Caco-2 (cell line): ENCODE measurements at regions not wholly inside any gene's neighbourhood (a gene's known extent, or its start where the extent isn't known, plus 50 kb on each side); places are given as distances from the start of the nearest gene placed in this dataset.

Experiments used
- BruUV-seq: library from RNA; stranded (reverse); fragments of 400-500 nt; replicated peaks from 2 replicates; lab custom pipeline; 2021; lab: Mats Ljungman, UMichigan
- CTCF ChIA-PET: fragments of 300-600 bp; sonication (Branson Sonifier 250); formaldehyde crosslinking; loops from one replicate; lab custom pipeline; 2022; ENCODE audit warnings: antibody characterized with exemption; lab: Charles Lee
- POLR2A ChIA-PET: fragments of 300-600 bp; sonication (Branson Sonifier 250); formaldehyde crosslinking; loops from one replicate; lab custom pipeline; 2022; ENCODE audit warnings: antibody characterized with exemption; lab: Charles Lee
- DNase-seq, 2 experiments: peaks; one replicate each; pipeline versions ENCODE4 v3.0.0 to v3.0.0-alpha.2; 2020 to 2022
- H3K27me3 ChIP-seq: replicated peaks from 2 replicates; pipeline ENCODE4 v1.6.0; 2011; ENCODE audit warnings: low read length; ENCODE audit not compliant: control insufficient read depth, insufficient read depth
- H3K36me3 ChIP-seq: 2 replicates; pipeline ENCODE4 v1.5.1; 2011; ENCODE audit warnings: low read length; ENCODE audit not compliant: control insufficient read depth, insufficient read depth
- H3K4me1 ChIP-seq: fragments of 250-450 bp; sonication (Bioruptor Pico); 2 replicates; pipeline ENCODE4 v1.5.1; 2020; ENCODE audit warnings: mild to moderate bottlenecking
- H3K4me3 ChIP-seq: 2 replicates; pipeline ENCODE4 v1.5.1; 2011; ENCODE audit warnings: low read depth, mild to moderate bottlenecking, control low read depth, low read length
- H3K9me3 ChIP-seq: fragments of 250-450 bp; sonication (Bioruptor Pico); 2 replicates; pipeline ENCODE4 v1.5.1; 2020; ENCODE audit warnings: mild to moderate bottlenecking, moderate library complexity
- H3K27ac Mint-ChIP-seq: one replicate; pipeline ENCODE4 v1.8.0; 2022; ENCODE audit warnings: mixed read lengths; ENCODE audit not compliant: unreplicated experiment
- H3K27me3 Mint-ChIP-seq: one replicate; pipeline ENCODE4 v1.8.0; 2022; ENCODE audit warnings: mixed read lengths; ENCODE audit not compliant: insufficient read depth, unreplicated experiment
- H3K36me3 Mint-ChIP-seq: one replicate; pipeline ENCODE4 v1.8.0; 2022; ENCODE audit warnings: mild to moderate bottlenecking, mixed read lengths; ENCODE audit not compliant: insufficient read depth, unreplicated experiment
- H3K4me1 Mint-ChIP-seq: one replicate; pipeline ENCODE4 v1.8.0; 2022; ENCODE audit warnings: low read depth, mixed read lengths; ENCODE audit not compliant: unreplicated experiment
- H3K4me3 Mint-ChIP-seq: one replicate; pipeline ENCODE4 v1.8.0; 2022; ENCODE audit warnings: mild to moderate bottlenecking, moderate library complexity, mixed read lengths; ENCODE audit not compliant: unreplicated experiment
- H3K9me3 Mint-ChIP-seq: one replicate; pipeline ENCODE4 v1.8.0; 2022; ENCODE audit warnings: mixed read lengths; ENCODE audit not compliant: unreplicated experiment
- CTCF ChIP-seq, 2 experiments: fragments of 200-600 bp in 1 of 2; IDR thresholded peaks; 1 replicate in 1 of 2; 2 replicates in 1 of 2; pipeline versions ENCODE4 v1.5.1 to v1.8.0; 2011 to 2022; ENCODE audit warnings: antibody characterized with exemption in 1 of 2, control low read depth in 1 of 2, inconsistent platforms in 1 of 2, low read depth in 1 of 2, low read length in 1 of 2, mild to moderate bottlenecking in 1 of 2, moderate library complexity in 1 of 2; ENCODE audit not compliant: insufficient read depth in 1 of 2, severe bottlenecking in 1 of 2, unreplicated experiment in 1 of 2
- intact Hi-C: fragments of 100-400 bp; cut with micrococcal nuclease; formaldehyde crosslinking; loops from one replicate; pipeline ENCODE4 v1.10.0; 2022; ENCODE audit not compliant: unreplicated experiment

- no peaks in the 10 kb centered on the region for H3K4me1 Mint-ChIP-seq
- no peak for TF ChIP-seq CTCF (IDR thresholded peaks at IDR 0.05; ENCODE audit: insufficient read depth in 1 of 2, low read depth in 1 of 2, low read length in 1 of 2, severe bottlenecking in 1 of 2, unreplicated experiment in 1 of 2)
- H3K4me3 Mint-ChIP-seq = no peak overlapping the region
- peaks cover 24% of the 10 kb centered on the region for H3K27me3 Mint-ChIP-seq
- ChIA-PET CTCF (no interaction called here), POLR2A (no interaction called here)
- DNase-seq = no peak
- peaks cover 9% of the 10 kb centered on the region for H3K9me3 Mint-ChIP-seq
- Histone ChIP-seq H3K4me1 (no peaks in the 10 kb centered on the region), H3K9me3 (no peaks in the 10 kb centered on the region), H3K36me3 (no peaks in the 10 kb centered on the region), H3K27me3 (no peaks in the 10 kb centered on the region), H3K4me3 (no peak overlapping the region)
- BruUV-seq = no TSS peak
- H3K36me3 Mint-ChIP-seq = no peaks in the 10 kb centered on the region
- intact Hi-C loops = no loop called here
- no peak overlapping the region for H3K27ac Mint-ChIP-seq
These were observed 611.4 kb upstream of the CDH5 start for GRCh38 chr16:65754820-65755691.

GRCh38 chr16:65752522-65752844 is 614.0 kb upstream of the CDH5 start:
- Histone ChIP-seq H3K36me3 (no peaks in the 10 kb centered on the region), H3K27me3 (no peaks in the 10 kb centered on the region), H3K4me3 (no peak overlapping the region), H3K9me3 (no peaks in the 10 kb centered on the region), H3K4me1 (no peaks in the 10 kb centered on the region)
- intact Hi-C loops = no loop called here
- no peak for DNase-seq
- Mint-ChIP-seq H3K4me1 (no peaks in the 10 kb centered on the region), H3K27ac (no peak overlapping the region), H3K9me3 (peaks cover 9% of the 10 kb centered on the region), H3K36me3 (no peaks in the 10 kb centered on the region), H3K4me3 (no peak overlapping the region), H3K27me3 (peaks cover 26% of the 10 kb centered on the region)
- CTCF ChIA-PET = no interaction called here
- BruUV-seq = no TSS peak
- POLR2A ChIA-PET = no interaction called here
- no peak for TF ChIP-seq CTCF (IDR thresholded peaks at IDR 0.05; ENCODE audit: insufficient read depth in 1 of 2, low read depth in 1 of 2, low read length in 1 of 2, severe bottlenecking in 1 of 2, unreplicated experiment in 1 of 2)

GRCh38 chr16:65751622-65752521 is 614.6 kb upstream of the CDH5 start:
- Mint-ChIP-seq H3K27me3 (peaks cover 22% of the 10 kb centered on the region), H3K9me3 (peaks cover 9% of the 10 kb centered on the region), H3K4me1 (no peaks in the 10 kb centered on the region), H3K27ac (no peak overlapping the region), H3K4me3 (no peak overlapping the region), H3K36me3 (no peaks in the 10 kb centered on the region)
- intact Hi-C loops = no loop called here
- Histone ChIP-seq H3K9me3 (no peaks in the 10 kb centered on the region), H3K4me1 (no peaks in the 10 kb centered on the region), H3K4me3 (no peak overlapping the region), H3K27me3 (no peaks in the 10 kb centered on the region), H3K36me3 (no peaks in the 10 kb centered on the region)
- POLR2A ChIA-PET = no interaction called here
- DNase-seq = no peak
- BruUV-seq = no TSS peak
- CTCF ChIA-PET = no interaction called here
- TF ChIP-seq CTCF (IDR thresholded peaks at IDR 0.05; ENCODE audit: insufficient read depth in 1 of 2, low read depth in 1 of 2, low read length in 1 of 2, severe bottlenecking in 1 of 2, unreplicated experiment in 1 of 2) = no peak
